Mesothelial cell of epicardium (in vitro differentiated cells): ENCODE measurements at regions not wholly inside any gene's neighbourhood (a gene's known extent, or its start where the extent isn't known, plus 50 kb on each side); places are given as distances from the start of the nearest gene placed in this dataset.
A peak's percentile ranks its signal among the peaks of the same experiment; 100 is the strongest.

Experiments used
- DNase-seq, 2 experiments: peaks; one replicate each; pipeline ENCODE4 v3.0.0; 2021; ENCODE audit warnings: low spot score in 2 of 2; ENCODE audit not compliant: unreplicated experiment in 2 of 2
- H3K27ac Mint-ChIP-seq: 2 replicates; pipeline ENCODE4 v1.8.0; 2021; ENCODE audit warnings: mixed read lengths
- H3K27me3 Mint-ChIP-seq: 2 replicates; pipeline ENCODE4 v1.8.0; 2021; ENCODE audit warnings: low read depth, mixed read lengths
- H3K36me3 Mint-ChIP-seq: 2 replicates; pipeline ENCODE4 v1.8.0; 2021; ENCODE audit warnings: mixed read lengths
- H3K4me1 Mint-ChIP-seq: 2 replicates; pipeline ENCODE4 v1.8.0; 2021; ENCODE audit warnings: mixed read lengths
- H3K4me3 Mint-ChIP-seq: 2 replicates; pipeline ENCODE4 v1.8.0; 2021; ENCODE audit warnings: mild to moderate bottlenecking, moderate library complexity, mixed read lengths
- H3K9me3 Mint-ChIP-seq: 2 replicates; pipeline ENCODE4 v1.8.0; 2021; ENCODE audit warnings: mixed read lengths
- TF ChIP-seq, protein P1 (sequence below): fragments of 200-600 bp; sonication (generic); IDR thresholded peaks from one replicate; pipeline ENCODE4 v1.5.0; 2021; ENCODE audit warnings: antibody characterized with exemption; ENCODE audit not compliant: unreplicated experiment

DNA sequence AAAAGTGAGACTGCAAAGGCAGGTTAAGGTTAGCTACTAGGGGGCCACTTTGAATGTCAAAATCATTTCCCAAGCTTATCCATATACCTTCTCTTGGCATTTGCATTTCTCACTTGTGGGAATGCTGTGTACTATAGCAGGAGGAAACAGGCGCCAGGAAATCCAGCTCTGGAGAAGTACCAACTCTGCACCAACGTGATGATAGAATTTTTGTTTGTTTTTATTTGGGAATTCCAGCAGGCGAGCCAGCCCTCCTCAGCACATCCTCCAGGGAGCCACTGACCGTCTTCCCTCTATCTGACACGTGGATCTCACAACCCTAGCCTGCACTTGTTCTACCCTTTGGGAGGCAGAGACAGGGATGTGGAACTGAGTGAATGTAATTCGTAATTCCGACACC is 318.0 kb downstream of the ACTL7B start:
- Mint-ChIP-seq H3K27me3 (peaks cover 14% of the 10 kb centered on the region), H3K27ac (no peak overlapping the region), H3K9me3 (peaks cover 12% of the 10 kb centered on the region), H3K36me3 (no peaks in the 10 kb centered on the region), H3K4me3 (no peak overlapping the region), H3K4me1 (no peaks in the 10 kb centered on the region)
- TF ChIP-seq, protein P1, sequence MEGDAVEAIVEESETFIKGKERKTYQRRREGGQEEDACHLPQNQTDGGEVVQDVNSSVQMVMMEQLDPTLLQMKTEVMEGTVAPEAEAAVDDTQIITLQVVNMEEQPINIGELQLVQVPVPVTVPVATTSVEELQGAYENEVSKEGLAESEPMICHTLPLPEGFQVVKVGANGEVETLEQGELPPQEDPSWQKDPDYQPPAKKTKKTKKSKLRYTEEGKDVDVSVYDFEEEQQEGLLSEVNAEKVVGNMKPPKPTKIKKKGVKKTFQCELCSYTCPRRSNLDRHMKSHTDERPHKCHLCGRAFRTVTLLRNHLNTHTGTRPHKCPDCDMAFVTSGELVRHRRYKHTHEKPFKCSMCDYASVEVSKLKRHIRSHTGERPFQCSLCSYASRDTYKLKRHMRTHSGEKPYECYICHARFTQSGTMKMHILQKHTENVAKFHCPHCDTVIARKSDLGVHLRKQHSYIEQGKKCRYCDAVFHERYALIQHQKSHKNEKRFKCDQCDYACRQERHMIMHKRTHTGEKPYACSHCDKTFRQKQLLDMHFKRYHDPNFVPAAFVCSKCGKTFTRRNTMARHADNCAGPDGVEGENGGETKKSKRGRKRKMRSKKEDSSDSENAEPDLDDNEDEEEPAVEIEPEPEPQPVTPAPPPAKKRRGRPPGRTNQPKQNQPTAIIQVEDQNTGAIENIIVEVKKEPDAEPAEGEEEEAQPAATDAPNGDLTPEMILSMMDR, result no peak
- no peak for DNase-seq

DNA sequence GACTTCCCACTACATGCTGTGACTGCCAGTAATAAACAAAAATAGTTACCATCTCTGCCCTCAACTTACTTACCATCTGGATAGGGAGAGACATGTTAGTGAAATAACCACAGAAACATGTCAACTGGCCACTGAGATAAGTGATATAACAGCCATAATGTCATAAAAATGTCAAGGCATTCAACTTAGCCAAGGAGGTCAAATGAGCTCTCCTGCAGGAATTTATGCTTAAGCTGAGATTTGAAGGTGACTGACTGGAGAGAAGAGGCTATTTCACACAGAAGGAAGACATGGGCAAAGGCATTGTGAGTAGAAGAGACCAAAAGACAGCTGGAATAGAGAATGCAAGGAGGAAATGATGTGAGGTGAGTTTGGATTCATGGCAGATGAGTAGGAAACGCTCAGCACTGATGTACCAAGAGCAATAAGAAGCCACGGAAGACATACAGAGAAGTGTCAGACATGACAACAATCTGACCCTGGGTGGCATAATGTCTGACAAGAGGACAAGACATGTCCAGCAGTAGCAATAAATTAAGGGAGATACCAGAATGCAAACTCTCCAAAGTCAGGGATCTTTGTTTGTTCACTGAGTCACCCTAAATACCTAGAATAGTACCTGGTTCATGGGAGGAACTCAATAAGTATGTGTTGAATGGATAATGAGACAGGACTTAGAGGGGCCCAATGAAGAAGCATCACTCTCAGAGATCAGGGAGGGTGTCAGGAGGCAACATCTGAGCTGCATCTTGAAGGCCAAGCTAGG is 318.8 kb downstream of the ACTL7B start:
- Mint-ChIP-seq H3K4me3 (no peak overlapping the region), H3K9me3 (peaks cover 12% of the 10 kb centered on the region), H3K36me3 (no peaks in the 10 kb centered on the region), H3K27ac (no peak overlapping the region), H3K4me1 (no peaks in the 10 kb centered on the region), H3K27me3 (peaks cover 16% of the 10 kb centered on the region)
- TF ChIP-seq, protein P1, result no peak
- DNase-seq, result no peak

DNA sequence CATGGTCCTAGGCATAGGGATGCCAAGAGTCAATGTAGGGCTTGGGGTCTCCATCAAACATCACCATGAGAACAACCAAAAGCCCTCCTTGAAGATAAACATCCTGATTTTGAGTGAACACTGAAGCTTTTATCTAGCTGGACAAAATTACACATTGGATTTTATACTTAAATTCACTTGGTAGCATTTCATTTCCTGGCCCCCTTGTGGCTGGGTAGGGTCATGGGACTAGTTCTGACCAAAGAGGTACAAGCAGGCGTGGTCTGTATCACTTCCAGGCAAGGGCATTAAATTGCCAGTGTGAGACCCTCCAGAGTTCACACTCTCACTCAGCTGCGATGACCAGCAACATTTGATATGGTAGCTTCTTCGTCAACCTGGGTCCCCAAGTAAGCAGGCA is 320.3 kb downstream of the ACTL7B start:
- Mint-ChIP-seq H3K27ac (no peak overlapping the region), H3K36me3 (no peaks in the 10 kb centered on the region), H3K27me3 (peaks cover 18% of the 10 kb centered on the region), H3K4me1 (no peaks in the 10 kb centered on the region), H3K4me3 (no peak overlapping the region), H3K9me3 (peaks cover 12% of the 10 kb centered on the region)
- DNase-seq, result no peak
- TF ChIP-seq, protein P1, result peak; percentile 64

DNA sequence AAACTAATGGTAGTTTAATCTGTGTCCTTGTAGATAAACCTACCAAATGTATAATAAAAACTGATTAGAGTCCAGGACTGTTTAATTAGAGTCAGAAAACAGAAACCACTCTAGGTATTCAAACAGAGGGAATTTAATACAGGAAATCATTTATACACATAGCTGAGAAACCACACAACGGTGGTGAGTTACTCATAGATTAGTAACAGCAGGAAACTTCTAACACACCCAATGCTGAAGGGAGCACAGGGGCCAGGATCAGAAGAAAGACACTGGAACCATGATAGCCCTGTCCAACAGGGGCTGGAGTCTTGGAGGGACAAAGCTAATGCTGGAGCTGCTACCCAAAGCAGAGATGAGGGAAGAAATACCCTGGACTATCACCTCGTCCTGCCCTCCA is 321.0 kb downstream of the ACTL7B start:
- Mint-ChIP-seq H3K27ac (no peak overlapping the region), H3K27me3 (peaks cover 18% of the 10 kb centered on the region), H3K9me3 (peaks cover 10% of the 10 kb centered on the region), H3K36me3 (no peaks in the 10 kb centered on the region), H3K4me3 (no peak overlapping the region), H3K4me1 (no peaks in the 10 kb centered on the region)
- no peak for DNase-seq
- TF ChIP-seq, protein P1, result no peak

DNA sequence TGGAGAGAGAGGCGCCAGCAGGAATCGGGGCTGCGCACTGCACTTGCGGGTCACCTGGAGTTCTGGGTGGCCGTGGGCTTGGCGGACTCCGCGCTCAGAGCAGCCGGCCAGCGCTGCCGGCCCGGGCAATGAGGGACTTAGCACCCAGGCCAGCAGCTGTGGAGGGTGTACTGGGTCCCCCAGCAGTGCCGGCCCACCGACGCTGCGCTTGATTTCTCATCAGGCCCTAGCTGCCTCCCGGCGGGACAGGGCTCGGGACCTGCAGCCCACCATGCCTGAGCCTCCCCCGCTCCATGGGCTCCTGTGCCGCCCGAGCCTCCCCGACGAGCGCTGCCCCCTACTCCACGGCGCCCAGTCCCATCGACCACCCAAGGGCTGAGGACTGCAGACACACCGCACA is 325.6 kb downstream of the ACTL7B start:
- Mint-ChIP-seq H3K9me3 (peaks cover 3% of the 10 kb centered on the region), H3K36me3 (no peaks in the 10 kb centered on the region), H3K27ac (no peak overlapping the region), H3K4me1 (no peaks in the 10 kb centered on the region), H3K27me3 (peaks cover 25% of the 10 kb centered on the region), H3K4me3 (no peak overlapping the region)
- DNase-seq, result no peak
- TF ChIP-seq, protein P1, result no peak
